ENCODE measurements at regions not wholly inside any gene's neighbourhood (a gene's known extent, or its start where the extent isn't known, plus 50 kb on each side); places are given as distances from the start of the nearest gene placed in this dataset.
A peak's percentile ranks its signal among the peaks of the same experiment; 100 is the strongest.

GRCh38 chrX:131741103-131741581, 197.3 kb downstream of the OR13H1 start:
- TF ChIP-seq POLR2A (IDR thresholded peaks at IDR 0.05) (no peak), CTCF (IDR thresholded peaks at IDR 0.05) (no peak)
- Histone ChIP-seq H3K4me3 (no peak overlapping the region), H3K27ac (no peak overlapping the region), H3K4me1 (no peaks in the 10 kb centered on the region), H3K9me3 (no peaks in the 10 kb centered on the region), H3K27me3 (no peaks in the 10 kb centered on the region), H3K36me3 (ENCODE audit: low read depth, missing control alignments) (no peaks in the 10 kb centered on the region)
- intact Hi-C loops (cut with DNase I; ENCODE audit: low total_unique reads) = no loop called here
- DNase-seq = no peak
- 70 to 78% methylated on average over 2 to 12 of the region's 12 CpGs for WGBS, 2 donors

- intact Hi-C loops (cut with DNase I; ENCODE audit: low total_unique reads) = no loop called here
- H3K9me3 ChIP-seq = no peaks in the 10 kb centered on the region
- no peak overlapping the region for H3K27ac ChIP-seq
- 47 to 73% methylated on average over 5 of the region's 5 CpGs for WGBS, 2 donors
- H3K4me1 ChIP-seq = no peaks in the 10 kb centered on the region
- no peak for DNase-seq
- no peaks in the 10 kb centered on the region for H3K27me3 ChIP-seq
- H3K4me3 ChIP-seq = no peak overlapping the region
- no peak for TF ChIP-seq POLR2A (IDR thresholded peaks at IDR 0.05)
- no peak for TF ChIP-seq CTCF (IDR thresholded peaks at IDR 0.05)
- H3K36me3 ChIP-seq (ENCODE audit: low read depth, missing control alignments) = no peaks in the 10 kb centered on the region
Measured at GRCh38 chrX:131745942-131746489, 202.1 kb downstream of the OR13H1 start.

GRCh38 chrX:131746491-131746968, 202.7 kb downstream of the OR13H1 start:
- WGBS, 2 donors = 53 to 67% methylated on average over 11 to 14 of the region's 14 CpGs
- TF ChIP-seq CTCF (IDR thresholded peaks at IDR 0.05) = no peak
- TF ChIP-seq POLR2A (IDR thresholded peaks at IDR 0.05) = no peak

GRCh38 chrX:131747173-131747572, 203.3 kb downstream of the OR13H1 start:
- H3K4me3 ChIP-seq = no peak overlapping the region
- H3K9me3 ChIP-seq = no peaks in the 10 kb centered on the region
- TF ChIP-seq POLR2A (IDR thresholded peaks at IDR 0.05) (no peak), CTCF (IDR thresholded peaks at IDR 0.05) (no peak)
- no peaks in the 10 kb centered on the region for H3K27me3 ChIP-seq
- no peaks in the 10 kb centered on the region for H3K4me1 ChIP-seq
- intact Hi-C loops (cut with DNase I; ENCODE audit: low total_unique reads) = no loop called here
- no peaks in the 10 kb centered on the region for H3K36me3 ChIP-seq (ENCODE audit: low read depth, missing control alignments)
- no peak overlapping the region for H3K27ac ChIP-seq
- no peak for DNase-seq
- WGBS, 2 donors = 62 to 75% methylated on average over 9 of the region's 9 CpGs

More at GRCh38 chrX:131746491-131746968, 202.7 kb downstream of the OR13H1 start:
- Histone ChIP-seq H3K36me3 (ENCODE audit: low read depth, missing control alignments) (no peaks in the 10 kb centered on the region), H3K27ac (no peak overlapping the region), H3K9me3 (no peaks in the 10 kb centered on the region), H3K27me3 (no peaks in the 10 kb centered on the region), H3K4me3 (no peak overlapping the region), H3K4me1 (no peaks in the 10 kb centered on the region)
- intact Hi-C loops (cut with DNase I; ENCODE audit: low total_unique reads) = no loop called here
- DNase-seq = peak; percentile 17
